ENCODE measurements at regions not wholly inside any gene's neighbourhood (a gene's known extent, or its start where the extent isn't known, plus 50 kb on each side); places are given as distances from the start of the nearest gene placed in this dataset.

DNA sequence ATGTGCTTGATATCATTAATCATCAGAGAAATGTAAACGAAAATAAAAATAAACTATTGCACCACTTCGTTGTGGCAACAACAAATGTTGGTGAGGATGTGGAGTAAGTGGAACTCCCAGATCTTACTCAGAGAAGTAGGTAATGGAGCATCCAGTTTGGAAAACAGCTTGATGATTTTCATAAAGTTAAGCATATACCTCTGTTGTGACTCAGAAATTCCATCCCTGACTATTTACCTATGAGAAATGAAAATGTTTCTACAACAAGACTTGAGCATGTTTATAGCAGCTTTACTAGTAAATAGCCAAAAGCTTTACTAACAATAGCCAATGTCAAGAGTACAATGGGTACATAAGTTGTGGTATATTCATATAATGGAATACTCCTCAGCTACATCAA, 214.7 kb upstream of the NMUR2 start:
- Histone ChIP-seq H3K4me2 (replicated peaks; ENCODE audit: low read depth, low read length, poor library complexity, severe bottlenecking) (no peak overlapping the region), H2AFZ (ENCODE audit: insufficient read depth, low read depth, low read length, poor library complexity, severe bottlenecking) (no peak overlapping the region), H4K20me1 (ENCODE audit: control insufficient read depth, insufficient read depth, low read length, poor library complexity, severe bottlenecking) (no peaks in the 10 kb centered on the region), H3K4me3 (ENCODE audit: control extremely low read depth in 1 of 5, extremely low read depth in 1 of 5, insufficient read depth in 1 of 5, low read depth in 2 of 5, low read length in 4 of 5) (no peak overlapping the region), H3K4me1 (ENCODE audit: control insufficient read depth in 2 of 2, insufficient read depth in 2 of 2, low read length in 2 of 2) (no peaks in the 10 kb centered on the region), H3K27ac (ENCODE audit: low read length in 2 of 2) (no peak overlapping the region), H3K9me3 (ENCODE audit: control extremely low read depth in 1 of 3, control insufficient read depth in 2 of 3, insufficient read depth in 1 of 3, low read length in 2 of 3) (peaks cover 0 to 3% (median 0%) of the 10 kb centered on the region in 3 donors), H3K79me2 (ENCODE audit: control insufficient read depth, insufficient read depth, low read length) (no peaks in the 10 kb centered on the region), H3K27me3 (replicated peaks in 1 of 4; ENCODE audit: control extremely low read depth in 1 of 4, control insufficient read depth in 3 of 4, insufficient read depth in 4 of 4, low read length in 3 of 4) (no peaks in the 10 kb centered on the region), H3K9ac (ENCODE audit: low read length) (no peak overlapping the region), H3K36me3 (replicated peaks in 1 of 2; ENCODE audit: control extremely low read depth in 1 of 2, control insufficient read depth in 1 of 2, extremely low read depth in 1 of 2, insufficient read depth in 2 of 2, low read length in 1 of 2) (no peaks in the 10 kb centered on the region)
- no peak overlapping the region for H3K4me3 Mint-ChIP-seq
- H3K9me3 Mint-ChIP-seq (ENCODE audit: insufficient read depth), result no peaks in the 10 kb centered on the region
- H3K27ac Mint-ChIP-seq, result no peak overlapping the region
- no peak for TF ChIP-seq EZH2 (IDR thresholded peaks at IDR 0.05; ENCODE audit: borderline replicate concordance, insufficient read depth, low read depth, low read length, poor library complexity, severe bottlenecking)
- TF ChIP-seq, protein P1, sequence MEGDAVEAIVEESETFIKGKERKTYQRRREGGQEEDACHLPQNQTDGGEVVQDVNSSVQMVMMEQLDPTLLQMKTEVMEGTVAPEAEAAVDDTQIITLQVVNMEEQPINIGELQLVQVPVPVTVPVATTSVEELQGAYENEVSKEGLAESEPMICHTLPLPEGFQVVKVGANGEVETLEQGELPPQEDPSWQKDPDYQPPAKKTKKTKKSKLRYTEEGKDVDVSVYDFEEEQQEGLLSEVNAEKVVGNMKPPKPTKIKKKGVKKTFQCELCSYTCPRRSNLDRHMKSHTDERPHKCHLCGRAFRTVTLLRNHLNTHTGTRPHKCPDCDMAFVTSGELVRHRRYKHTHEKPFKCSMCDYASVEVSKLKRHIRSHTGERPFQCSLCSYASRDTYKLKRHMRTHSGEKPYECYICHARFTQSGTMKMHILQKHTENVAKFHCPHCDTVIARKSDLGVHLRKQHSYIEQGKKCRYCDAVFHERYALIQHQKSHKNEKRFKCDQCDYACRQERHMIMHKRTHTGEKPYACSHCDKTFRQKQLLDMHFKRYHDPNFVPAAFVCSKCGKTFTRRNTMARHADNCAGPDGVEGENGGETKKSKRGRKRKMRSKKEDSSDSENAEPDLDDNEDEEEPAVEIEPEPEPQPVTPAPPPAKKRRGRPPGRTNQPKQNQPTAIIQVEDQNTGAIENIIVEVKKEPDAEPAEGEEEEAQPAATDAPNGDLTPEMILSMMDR (IDR thresholded peaks at IDR 0.05), result no peak
- WGBS (ENCODE audit: insufficient coverage), result no CpG with 5 or more reads among the region's 2 CpGs
- DNase-seq, result no peak
- CTCF ChIA-PET, result no interaction called here
- no peaks in the 10 kb centered on the region for H3K27me3 Mint-ChIP-seq
- H3K4me1 Mint-ChIP-seq, result no peaks in the 10 kb centered on the region
- POLR2A ChIA-PET, result no interaction called here
- intact Hi-C loops (cut with micrococcal nuclease), result no loop called here
- no peak for ATAC-seq (ENCODE audit: low read depth)

DNA sequence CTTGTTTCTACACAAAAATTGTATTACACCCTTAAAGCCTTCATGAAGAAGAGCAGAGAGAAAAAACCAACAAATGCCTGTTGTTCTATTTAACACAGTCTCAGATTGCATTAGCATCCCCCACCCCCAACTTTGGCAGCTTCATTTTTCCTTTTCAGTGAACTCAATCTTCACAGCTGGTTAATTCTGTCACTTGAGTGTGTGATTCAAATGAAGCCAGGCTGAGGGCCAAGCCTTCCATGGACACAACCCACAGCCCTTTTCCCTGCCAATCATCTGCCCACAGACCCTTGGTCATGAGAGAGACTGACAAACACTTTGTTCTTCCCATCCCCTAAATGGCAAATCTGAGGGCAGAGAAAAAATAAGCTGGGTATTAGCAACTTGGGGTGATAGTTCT, 217.5 kb upstream of the NMUR2 start:
- DNase-seq (no peak), ATAC-seq (ENCODE audit: low read depth) (no peak)
- Mint-ChIP-seq H3K27me3 (no peaks in the 10 kb centered on the region), H3K4me1 (no peaks in the 10 kb centered on the region), H3K4me3 (no peak overlapping the region), H3K27ac (no peak overlapping the region), H3K9me3 (ENCODE audit: insufficient read depth) (no peaks in the 10 kb centered on the region)
- H3K9ac ChIP-seq (ENCODE audit: low read length), result no peak overlapping the region
- POLR2A ChIA-PET, result no interaction called here
- no peaks in the 10 kb centered on the region for H3K36me3 ChIP-seq (replicated peaks in 1 of 2; ENCODE audit: control extremely low read depth in 1 of 2, control insufficient read depth in 1 of 2, extremely low read depth in 1 of 2, insufficient read depth in 2 of 2, low read length in 1 of 2)
- H3K27ac ChIP-seq (ENCODE audit: low read length in 2 of 2), result no peak overlapping the region
- H3K4me1 ChIP-seq (ENCODE audit: control insufficient read depth in 2 of 2, insufficient read depth in 2 of 2, low read length in 2 of 2), result no peaks in the 10 kb centered on the region
- intact Hi-C loops (cut with micrococcal nuclease), result no loop called here
- peaks cover 0 to 7% (median 0%) of the 10 kb centered on the region in 3 donors for H3K9me3 ChIP-seq (ENCODE audit: control extremely low read depth in 1 of 3, control insufficient read depth in 2 of 3, insufficient read depth in 1 of 3, low read length in 2 of 3)
- H3K27me3 ChIP-seq (replicated peaks in 1 of 4; ENCODE audit: control extremely low read depth in 1 of 4, control insufficient read depth in 3 of 4, insufficient read depth in 4 of 4, low read length in 3 of 4), result no peaks in the 10 kb centered on the region
- no peaks in the 10 kb centered on the region for H3K79me2 ChIP-seq (ENCODE audit: control insufficient read depth, insufficient read depth, low read length)
- no peaks in the 10 kb centered on the region for H4K20me1 ChIP-seq (ENCODE audit: control insufficient read depth, insufficient read depth, low read length, poor library complexity, severe bottlenecking)
- no peak for TF ChIP-seq EZH2 (IDR thresholded peaks at IDR 0.05; ENCODE audit: borderline replicate concordance, insufficient read depth, low read depth, low read length, poor library complexity, severe bottlenecking)
- TF ChIP-seq, protein P1 (IDR thresholded peaks at IDR 0.05), result no peak
- no peak overlapping the region for H3K4me2 ChIP-seq (replicated peaks; ENCODE audit: low read depth, low read length, poor library complexity, severe bottlenecking)
- no peak overlapping the region for H2AFZ ChIP-seq (ENCODE audit: insufficient read depth, low read depth, low read length, poor library complexity, severe bottlenecking)
- CTCF ChIA-PET, result no interaction called here
- no peak overlapping the region for H3K4me3 ChIP-seq (ENCODE audit: control extremely low read depth in 1 of 5, extremely low read depth in 1 of 5, insufficient read depth in 1 of 5, low read depth in 2 of 5, low read length in 4 of 5)
